ENCODE measurements at regions not wholly inside any gene's neighbourhood (a gene's known extent, or its start where the extent isn't known, plus 50 kb on each side); places are given as distances from the start of the nearest gene placed in this dataset.

DNA sequence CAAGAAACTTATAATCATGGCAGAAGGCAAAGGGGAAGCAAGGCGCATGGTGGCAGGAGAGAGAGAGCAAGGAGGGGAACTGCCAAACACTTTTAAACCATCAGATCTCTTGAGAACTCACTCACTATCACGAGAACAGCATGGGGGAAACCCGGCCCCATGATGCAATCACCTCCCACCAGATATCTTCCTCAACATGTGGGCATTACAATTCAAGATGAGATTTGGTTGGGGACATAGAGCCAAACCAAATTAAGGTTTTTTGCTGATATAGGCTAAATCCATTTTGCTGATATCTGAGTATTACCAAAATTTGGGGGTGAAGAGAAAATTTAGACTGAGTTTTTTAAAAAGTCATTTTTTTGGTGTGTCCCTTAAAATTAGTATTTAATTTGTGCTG lies 54.9 kb upstream of the TMX1 start:
- TF ChIP-seq DNMT1 (IDR thresholded peaks at IDR 0.05) (no peak), CREB1 (IDR thresholded peaks at IDR 0.05) (no peak), CREB1 (CRISPR knock-in tag; IDR thresholded peaks at IDR 0.05) (no peak), SMAD4 (CRISPR knock-in tag; conservative IDR thresholded peaks at IDR 0.05) (no peak), ZNF398 (CRISPR knock-in tag; IDR thresholded peaks at IDR 0.05) (no peak)
- TF ChIP-seq, protein P1, sequence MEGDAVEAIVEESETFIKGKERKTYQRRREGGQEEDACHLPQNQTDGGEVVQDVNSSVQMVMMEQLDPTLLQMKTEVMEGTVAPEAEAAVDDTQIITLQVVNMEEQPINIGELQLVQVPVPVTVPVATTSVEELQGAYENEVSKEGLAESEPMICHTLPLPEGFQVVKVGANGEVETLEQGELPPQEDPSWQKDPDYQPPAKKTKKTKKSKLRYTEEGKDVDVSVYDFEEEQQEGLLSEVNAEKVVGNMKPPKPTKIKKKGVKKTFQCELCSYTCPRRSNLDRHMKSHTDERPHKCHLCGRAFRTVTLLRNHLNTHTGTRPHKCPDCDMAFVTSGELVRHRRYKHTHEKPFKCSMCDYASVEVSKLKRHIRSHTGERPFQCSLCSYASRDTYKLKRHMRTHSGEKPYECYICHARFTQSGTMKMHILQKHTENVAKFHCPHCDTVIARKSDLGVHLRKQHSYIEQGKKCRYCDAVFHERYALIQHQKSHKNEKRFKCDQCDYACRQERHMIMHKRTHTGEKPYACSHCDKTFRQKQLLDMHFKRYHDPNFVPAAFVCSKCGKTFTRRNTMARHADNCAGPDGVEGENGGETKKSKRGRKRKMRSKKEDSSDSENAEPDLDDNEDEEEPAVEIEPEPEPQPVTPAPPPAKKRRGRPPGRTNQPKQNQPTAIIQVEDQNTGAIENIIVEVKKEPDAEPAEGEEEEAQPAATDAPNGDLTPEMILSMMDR (IDR thresholded peaks at IDR 0.05 in 2 of 3, conservative IDR thresholded peaks at IDR 0.05 in 1 of 3; ENCODE audit: insufficient read depth in 2 of 3, low read depth in 1 of 3, low read length in 3 of 3), result no peak

Measured in K562 (cell line).